AG09319 (cell line): ENCODE measurements at regions not wholly inside any gene's neighbourhood (a gene's known extent, or its start where the extent isn't known, plus 50 kb on each side); places are given as distances from the start of the nearest gene placed in this dataset.
A peak's percentile ranks its signal among the peaks of the same experiment; 100 is the strongest.

Source experiments
- DNase-seq: peaks from one replicate; pipeline ENCODE4 v3.0.0-alpha.2; 2010; ENCODE audit warnings: low read depth; ENCODE audit errors: extremely low read depth
- TF ChIP-seq, protein P1 (sequence below): IDR thresholded peaks from 2 replicates; pipeline ENCODE4 v1.5.1; 2011; ENCODE audit warnings: low read depth, mild to moderate bottlenecking, inconsistent platforms, low read length, moderate library complexity

DNA sequence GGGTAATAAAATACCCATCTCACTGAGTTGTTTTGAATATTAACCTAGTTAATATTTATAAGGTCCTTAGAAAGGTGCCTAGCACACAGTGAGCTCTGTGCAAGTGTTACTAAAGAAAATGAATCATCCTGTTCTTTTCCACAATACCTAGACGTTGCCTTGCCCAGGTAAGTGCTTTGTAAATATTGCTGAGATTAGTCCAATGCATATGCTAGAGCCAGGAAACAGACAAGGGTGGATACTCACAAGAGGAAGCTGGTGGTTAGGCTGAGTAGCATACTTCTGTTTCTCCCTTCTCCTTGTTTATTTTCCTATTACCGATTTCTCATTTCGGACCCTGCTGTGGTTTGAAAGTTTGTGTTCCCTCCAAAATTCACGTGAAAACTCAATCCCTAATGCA, 58.1 kb upstream of the BARX2 start:
- TF ChIP-seq, protein P1, sequence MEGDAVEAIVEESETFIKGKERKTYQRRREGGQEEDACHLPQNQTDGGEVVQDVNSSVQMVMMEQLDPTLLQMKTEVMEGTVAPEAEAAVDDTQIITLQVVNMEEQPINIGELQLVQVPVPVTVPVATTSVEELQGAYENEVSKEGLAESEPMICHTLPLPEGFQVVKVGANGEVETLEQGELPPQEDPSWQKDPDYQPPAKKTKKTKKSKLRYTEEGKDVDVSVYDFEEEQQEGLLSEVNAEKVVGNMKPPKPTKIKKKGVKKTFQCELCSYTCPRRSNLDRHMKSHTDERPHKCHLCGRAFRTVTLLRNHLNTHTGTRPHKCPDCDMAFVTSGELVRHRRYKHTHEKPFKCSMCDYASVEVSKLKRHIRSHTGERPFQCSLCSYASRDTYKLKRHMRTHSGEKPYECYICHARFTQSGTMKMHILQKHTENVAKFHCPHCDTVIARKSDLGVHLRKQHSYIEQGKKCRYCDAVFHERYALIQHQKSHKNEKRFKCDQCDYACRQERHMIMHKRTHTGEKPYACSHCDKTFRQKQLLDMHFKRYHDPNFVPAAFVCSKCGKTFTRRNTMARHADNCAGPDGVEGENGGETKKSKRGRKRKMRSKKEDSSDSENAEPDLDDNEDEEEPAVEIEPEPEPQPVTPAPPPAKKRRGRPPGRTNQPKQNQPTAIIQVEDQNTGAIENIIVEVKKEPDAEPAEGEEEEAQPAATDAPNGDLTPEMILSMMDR = no peak
- no peak for DNase-seq

DNA sequence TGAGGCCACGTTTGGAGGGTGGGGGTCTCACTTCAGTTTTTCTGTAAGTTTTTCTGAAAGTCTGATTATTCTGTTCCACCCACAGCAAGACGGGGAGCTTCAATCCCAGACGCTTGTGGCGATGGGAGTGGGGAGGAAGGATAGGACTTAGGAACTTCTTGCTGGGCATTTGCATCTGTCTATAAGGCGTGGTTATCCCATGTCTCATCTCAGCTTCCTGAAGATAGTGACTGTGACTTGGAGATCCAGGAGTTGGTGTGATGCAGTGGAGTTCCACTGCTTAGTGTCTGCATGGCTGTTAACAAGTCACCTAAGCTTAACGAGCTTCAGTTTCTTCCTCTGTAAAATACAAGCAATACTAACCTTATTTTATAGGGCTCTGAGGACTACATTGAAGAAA, 58.9 kb upstream of the BARX2 start:
- TF ChIP-seq, protein P1 = no peak
- DNase-seq = no peak

DNA sequence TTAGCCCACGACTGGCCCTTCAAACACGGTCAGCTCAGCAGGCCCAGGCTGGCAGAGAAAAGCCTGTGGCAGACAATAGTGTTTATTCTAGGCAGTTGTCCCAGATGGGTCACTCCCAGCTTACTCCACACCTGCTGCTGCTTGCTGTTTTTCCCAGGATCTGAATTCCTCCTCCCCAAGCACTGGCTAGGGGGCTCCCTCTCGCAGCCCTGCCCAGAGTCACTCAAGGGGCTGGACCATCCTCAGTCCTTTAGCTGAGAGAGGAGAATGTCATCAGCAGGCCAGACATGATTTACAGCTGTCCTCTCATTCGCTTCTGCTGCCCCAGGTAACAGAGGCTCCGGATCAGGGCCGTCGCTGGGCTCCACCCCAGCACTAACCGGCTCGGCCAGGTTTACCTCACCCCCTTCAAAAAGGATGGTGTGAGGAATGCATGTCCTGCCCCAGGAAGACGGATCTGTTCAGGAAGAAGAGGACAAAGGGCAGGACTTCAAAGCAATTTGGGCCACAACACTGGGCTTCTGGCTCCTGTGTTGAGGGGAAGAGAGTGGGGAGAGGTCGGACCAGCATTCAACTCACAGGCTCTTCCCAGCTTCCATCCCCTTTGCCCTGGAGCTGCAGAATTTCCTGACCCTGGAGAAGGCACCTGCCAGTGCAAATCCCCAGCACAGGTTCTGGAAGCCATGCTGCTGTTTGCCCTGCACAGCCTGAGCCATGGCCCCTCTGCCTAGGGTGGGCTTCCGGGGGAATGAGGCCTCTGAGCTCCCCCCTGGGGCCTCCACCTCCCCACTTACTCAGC, 59.7 kb upstream of the BARX2 start:
- TF ChIP-seq, protein P1 = no peak
- DNase-seq = no peak

DNA sequence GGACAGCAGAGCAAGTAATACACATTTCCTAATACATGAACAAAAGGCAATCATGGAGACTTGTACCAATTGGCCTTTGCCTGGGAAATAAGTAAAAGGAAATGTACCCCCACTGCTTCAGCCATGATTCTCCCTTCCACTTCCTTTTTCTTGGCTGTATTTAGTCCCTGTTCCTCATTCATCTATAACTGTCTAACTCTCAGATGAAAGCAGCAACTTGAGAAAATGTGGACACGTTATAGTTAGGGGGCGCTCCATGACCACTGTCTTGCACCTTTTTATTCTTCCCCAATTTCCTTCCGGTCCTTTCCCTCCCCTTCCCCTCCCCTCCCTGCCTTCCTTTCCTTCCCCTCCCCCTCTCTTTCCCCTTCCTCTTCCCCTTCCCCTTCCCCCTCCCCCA, 61.3 kb upstream of the BARX2 start:
- TF ChIP-seq, protein P1 = no peak
- no peak for DNase-seq

DNA sequence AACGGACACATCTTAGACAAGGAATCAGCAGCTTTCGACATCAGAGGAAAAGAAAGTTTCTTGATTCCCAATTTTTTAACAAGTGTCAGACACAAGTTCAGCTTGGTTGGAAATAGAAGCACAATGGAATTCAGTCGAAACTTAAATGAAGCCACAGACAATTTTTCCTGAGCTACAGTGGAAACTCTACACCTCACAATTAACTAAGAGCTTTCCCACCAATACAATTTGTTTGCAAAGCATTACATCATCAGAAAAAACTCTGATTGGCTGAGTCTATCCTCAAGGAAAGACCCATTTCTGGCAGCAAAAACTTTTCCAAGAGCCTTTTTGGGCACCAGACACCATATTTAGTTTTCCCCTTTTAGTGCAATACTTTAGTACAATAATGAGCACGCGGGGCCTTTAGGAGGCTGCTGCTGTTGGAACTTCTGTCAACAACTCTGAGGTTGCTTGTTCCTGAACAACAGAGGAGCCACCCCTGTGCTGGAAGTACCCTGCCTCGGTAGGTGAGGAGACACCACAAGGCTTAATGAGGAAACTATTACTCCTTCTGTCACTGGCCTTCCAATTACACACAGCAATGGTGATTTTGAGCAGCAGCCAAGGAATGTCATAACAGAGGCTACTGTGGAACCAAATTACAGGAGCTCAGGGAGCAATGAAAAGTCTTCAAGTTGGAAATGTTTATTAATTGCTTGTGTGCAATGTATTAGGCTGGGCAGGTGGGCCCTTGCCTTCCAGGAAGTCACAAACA, 61.9 kb upstream of the BARX2 start:
- TF ChIP-seq, protein P1 = no peak
- peak; percentile 30 for DNase-seq

DNA sequence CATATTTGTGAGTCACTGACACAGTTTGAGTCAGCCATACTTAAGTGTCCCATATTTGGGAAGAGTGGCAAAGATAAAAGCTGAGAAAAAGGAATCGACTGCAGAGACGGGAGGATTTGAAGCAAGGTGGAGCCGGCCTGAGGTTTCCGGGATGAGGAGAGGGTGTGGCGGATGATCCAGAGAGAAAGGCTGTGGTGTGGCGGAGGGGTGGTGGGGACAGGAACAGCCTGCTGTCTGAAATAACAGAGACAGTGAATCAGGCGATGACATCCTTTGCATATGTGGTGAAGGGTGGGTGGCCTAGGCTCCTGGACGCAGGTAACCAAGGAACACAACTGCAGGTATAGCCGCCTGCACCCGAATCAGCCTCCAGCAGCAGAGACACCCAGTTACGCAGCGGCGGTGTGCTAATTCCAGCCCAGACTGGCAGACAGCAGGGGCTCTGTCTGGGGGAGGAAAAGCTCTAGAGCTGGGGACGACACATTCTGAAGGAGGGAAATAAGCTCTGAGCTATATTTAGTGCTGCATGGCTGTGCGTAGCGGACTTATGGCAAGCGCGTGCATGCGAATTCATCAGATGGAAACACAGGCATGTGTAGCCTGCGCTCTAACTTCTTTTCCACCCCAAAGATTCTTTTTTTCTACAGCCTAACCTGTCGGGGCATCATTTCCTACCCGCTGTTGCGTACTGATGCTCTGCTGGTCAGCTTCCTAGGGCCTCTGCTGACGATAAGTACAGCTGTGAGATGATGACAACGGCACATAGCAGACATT, 62.7 kb upstream of the BARX2 start:
- TF ChIP-seq, protein P1 = no peak
- peak; percentile 2 for DNase-seq
